HEK293T (cell line): ENCODE measurements at regions not wholly inside any gene's neighbourhood (a gene's known extent, or its start where the extent isn't known, plus 50 kb on each side); places are given as distances from the start of the nearest gene placed in this dataset.
"Not testable (repeated sequence)": the region's sequence is repeated elsewhere in the genome, so short reads cannot be mapped to it uniquely, and the experiment has no call there.

Source experiments
- ARNT ChIP-seq: fragments of 450-650 bp; IDR thresholded peaks from 2 replicates; pipeline ENCODE4 v1.6.1; 2017; ENCODE audit warnings: mild to moderate bottlenecking
- BHLHE40 ChIP-seq: fragments of 450-650 bp; IDR thresholded peaks from 2 replicates; pipeline ENCODE4 v1.6.1; 2016; ENCODE audit warnings: mild to moderate bottlenecking, moderate library complexity, borderline replicate concordance
- ELF4 ChIP-seq: fragments of 450-650 bp; IDR thresholded peaks from 2 replicates; pipeline ENCODE4 v1.6.1; 2017; ENCODE audit warnings: antibody characterized with exemption
- FOXM1 ChIP-seq: fragments of 450-650 bp; IDR thresholded peaks from 2 replicates; pipeline ENCODE4 v1.6.1; 2017; ENCODE audit warnings: mild to moderate bottlenecking, borderline replicate concordance
- HDGF ChIP-seq: fragments of 450-650 bp; IDR thresholded peaks from 2 replicates; pipeline ENCODE4 v1.6.1; 2017; ENCODE audit warnings: antibody characterized with exemption, borderline replicate concordance
- PKNOX1 ChIP-seq: fragments of 450-650 bp; IDR thresholded peaks from 2 replicates; pipeline ENCODE4 v1.6.1; 2016
- SP1 ChIP-seq: fragments of 450-650 bp; IDR thresholded peaks from 2 replicates; pipeline ENCODE4 v1.6.1; 2017
- TARDBP ChIP-seq: fragments of 450-650 bp; IDR thresholded peaks from 2 replicates; pipeline ENCODE4 v1.6.1; 2016

- TF ChIP-seq ARNT, HDGF, BHLHE40, FOXM1, TARDBP, SP1, PKNOX1, ELF4: not testable (repeated sequence)
Observed at GRCh38 chr6:106857310-106857709, 117.2 kb downstream of the CD24 start.
